ENCODE measurements at regions not wholly inside any gene's neighbourhood (a gene's known extent, or its start where the extent isn't known, plus 50 kb on each side); places are given as distances from the start of the nearest gene placed in this dataset.
A peak's percentile ranks its signal among the peaks of the same experiment; 100 is the strongest.

DNA sequence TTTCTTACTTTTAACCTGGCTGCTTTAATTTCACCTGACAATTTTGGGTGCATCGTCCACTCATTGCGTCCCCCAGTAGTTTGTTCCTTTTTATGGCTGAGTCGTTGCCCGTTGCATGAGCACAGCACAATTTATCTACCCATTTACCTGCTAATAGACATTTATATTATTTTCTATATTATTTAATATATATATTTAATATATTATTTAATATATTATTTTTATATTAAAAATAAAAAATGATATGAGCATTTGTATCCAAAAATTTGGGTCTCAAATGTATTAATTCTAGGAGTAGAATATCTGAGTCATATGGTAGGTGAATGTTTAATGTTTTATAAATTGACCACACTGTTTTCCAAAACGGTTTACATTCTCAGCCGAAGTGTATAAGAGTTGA, 300.2 kb downstream of the THBS2 start:
- DNase-seq (ENCODE audit: low spot score in 2 of 2) = peak in 1 of 2 donors; percentile 49
- 93% methylated on average over 6 of the region's 6 CpGs for WGBS, 2 donors
- intact Hi-C loops (cut with DNase I; ENCODE audit: low total_unique reads) = no loop called here
- TF ChIP-seq POLR2A (IDR thresholded peaks at IDR 0.05) = no peak
- no peak overlapping the region for H3K4me3 ChIP-seq (ENCODE audit: low read depth, poor library complexity, severe bottlenecking)

DNA sequence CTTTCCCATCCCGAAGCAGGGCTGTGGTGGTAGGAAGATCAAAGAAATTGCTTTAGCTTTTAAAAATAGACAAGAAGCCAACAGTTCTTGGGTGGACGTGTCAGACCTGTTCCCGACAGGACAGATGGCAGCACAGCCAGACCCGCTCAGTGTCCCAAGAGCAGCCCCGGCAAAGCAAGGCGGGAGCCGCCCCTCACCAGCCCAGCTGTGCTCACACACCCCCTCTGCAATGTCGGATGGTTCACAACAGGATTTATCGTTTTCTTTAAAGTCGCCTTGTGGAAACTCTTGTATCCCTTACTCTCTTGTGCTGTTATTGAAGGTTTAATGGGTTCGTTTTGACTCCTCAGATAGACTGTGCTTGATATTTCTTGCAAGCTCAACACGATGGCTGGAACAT, 302.4 kb downstream of the THBS2 start:
- H3K4me3 ChIP-seq (ENCODE audit: low read depth, poor library complexity, severe bottlenecking) = no peak overlapping the region
- intact Hi-C loops (cut with DNase I; ENCODE audit: low total_unique reads) = no loop called here
- 59 to 66% methylated on average over 12 of the region's 12 CpGs for WGBS, 2 donors
- peak in 1 of 2 donors; percentile 76 for DNase-seq (ENCODE audit: low spot score in 2 of 2)
- TF ChIP-seq, protein P1, sequence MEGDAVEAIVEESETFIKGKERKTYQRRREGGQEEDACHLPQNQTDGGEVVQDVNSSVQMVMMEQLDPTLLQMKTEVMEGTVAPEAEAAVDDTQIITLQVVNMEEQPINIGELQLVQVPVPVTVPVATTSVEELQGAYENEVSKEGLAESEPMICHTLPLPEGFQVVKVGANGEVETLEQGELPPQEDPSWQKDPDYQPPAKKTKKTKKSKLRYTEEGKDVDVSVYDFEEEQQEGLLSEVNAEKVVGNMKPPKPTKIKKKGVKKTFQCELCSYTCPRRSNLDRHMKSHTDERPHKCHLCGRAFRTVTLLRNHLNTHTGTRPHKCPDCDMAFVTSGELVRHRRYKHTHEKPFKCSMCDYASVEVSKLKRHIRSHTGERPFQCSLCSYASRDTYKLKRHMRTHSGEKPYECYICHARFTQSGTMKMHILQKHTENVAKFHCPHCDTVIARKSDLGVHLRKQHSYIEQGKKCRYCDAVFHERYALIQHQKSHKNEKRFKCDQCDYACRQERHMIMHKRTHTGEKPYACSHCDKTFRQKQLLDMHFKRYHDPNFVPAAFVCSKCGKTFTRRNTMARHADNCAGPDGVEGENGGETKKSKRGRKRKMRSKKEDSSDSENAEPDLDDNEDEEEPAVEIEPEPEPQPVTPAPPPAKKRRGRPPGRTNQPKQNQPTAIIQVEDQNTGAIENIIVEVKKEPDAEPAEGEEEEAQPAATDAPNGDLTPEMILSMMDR (IDR thresholded peaks at IDR 0.05) = no peak
- no peak for TF ChIP-seq POLR2A (IDR thresholded peaks at IDR 0.05)

DNA sequence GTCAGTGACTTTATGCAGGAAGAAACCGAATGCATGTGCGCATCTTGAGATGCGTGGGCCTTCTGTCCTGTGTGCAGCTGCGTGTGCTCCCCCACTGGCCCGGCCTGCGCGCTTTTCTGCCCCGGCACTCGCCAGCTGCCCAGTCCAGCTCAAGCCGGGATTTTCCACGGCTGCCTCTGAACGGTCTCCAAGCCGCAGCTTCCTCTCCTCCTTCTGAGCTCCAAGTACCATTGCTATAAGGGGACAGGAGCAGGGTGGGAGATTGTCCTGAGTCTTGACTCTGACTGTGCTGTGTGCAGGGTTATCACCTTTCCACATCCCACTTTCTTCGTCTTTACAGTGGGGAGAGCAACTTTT, 302.8 kb downstream of the THBS2 start:
- 81 to 85% methylated on average over 11 to 14 of the region's 14 CpGs for WGBS, 2 donors

DNA sequence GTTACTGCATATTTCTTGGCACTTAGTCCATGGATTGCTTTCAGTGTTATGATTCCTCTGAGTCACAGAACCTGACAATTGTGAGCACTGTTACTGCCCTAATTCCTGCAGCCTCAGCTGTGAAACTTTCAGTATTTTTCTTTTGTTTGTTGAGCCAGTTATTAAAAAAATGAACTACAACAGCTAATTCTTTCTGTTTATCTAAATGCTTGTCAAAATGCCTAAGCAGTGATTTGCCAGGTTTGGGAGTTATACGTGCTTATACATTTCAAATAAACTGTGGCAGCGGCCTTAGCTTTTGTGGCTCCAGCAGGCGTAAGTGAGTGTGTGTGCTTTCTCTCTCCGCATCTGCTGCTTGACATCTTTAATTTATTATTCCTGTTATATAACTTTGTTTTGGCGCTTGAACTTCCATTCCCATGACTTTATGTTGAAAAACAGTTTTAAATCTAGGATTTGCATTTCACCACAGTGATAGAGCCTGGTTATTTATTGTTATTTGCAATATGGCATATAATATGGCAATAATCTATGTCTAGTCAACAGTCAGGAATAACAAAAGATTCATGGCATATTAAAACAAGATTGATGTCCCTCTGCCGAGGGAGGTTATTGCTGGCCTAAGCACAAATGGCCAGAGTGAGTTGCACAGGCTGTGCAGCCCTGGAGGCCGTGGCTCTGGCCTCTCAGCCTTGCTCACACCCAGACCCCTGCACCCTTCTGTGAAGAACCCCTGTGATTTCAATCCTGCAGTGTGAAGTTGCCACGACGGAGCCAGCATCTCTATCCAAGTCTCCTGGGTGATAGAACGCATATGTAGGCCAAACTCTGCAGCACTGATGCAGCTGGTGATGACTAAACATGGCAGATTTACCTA, 303.4 kb downstream of the THBS2 start:
- TF ChIP-seq, protein P1 (IDR thresholded peaks at IDR 0.05) = no peak
- no peak for TF ChIP-seq POLR2A (IDR thresholded peaks at IDR 0.05)
- peak in 1 of 2 donors; percentile 76 for DNase-seq (ENCODE audit: low spot score in 2 of 2)
- intact Hi-C loops (cut with DNase I; ENCODE audit: low total_unique reads) = no loop called here
- H3K4me3 ChIP-seq (ENCODE audit: low read depth, poor library complexity, severe bottlenecking) = no peak overlapping the region
- WGBS, 2 donors = 36 to 46% methylated on average over 9 to 10 of the region's 10 CpGs

More for the DNA sequence above, 302.8 kb downstream of the THBS2 start:
- H3K4me3 ChIP-seq (ENCODE audit: low read depth, poor library complexity, severe bottlenecking) = no peak overlapping the region
- no peak for TF ChIP-seq POLR2A (IDR thresholded peaks at IDR 0.05)
- TF ChIP-seq, protein P1 (IDR thresholded peaks at IDR 0.05) = no peak
- DNase-seq (ENCODE audit: low spot score in 2 of 2) = no peak
- intact Hi-C loops (cut with DNase I; ENCODE audit: low total_unique reads) = no loop called here

DNA sequence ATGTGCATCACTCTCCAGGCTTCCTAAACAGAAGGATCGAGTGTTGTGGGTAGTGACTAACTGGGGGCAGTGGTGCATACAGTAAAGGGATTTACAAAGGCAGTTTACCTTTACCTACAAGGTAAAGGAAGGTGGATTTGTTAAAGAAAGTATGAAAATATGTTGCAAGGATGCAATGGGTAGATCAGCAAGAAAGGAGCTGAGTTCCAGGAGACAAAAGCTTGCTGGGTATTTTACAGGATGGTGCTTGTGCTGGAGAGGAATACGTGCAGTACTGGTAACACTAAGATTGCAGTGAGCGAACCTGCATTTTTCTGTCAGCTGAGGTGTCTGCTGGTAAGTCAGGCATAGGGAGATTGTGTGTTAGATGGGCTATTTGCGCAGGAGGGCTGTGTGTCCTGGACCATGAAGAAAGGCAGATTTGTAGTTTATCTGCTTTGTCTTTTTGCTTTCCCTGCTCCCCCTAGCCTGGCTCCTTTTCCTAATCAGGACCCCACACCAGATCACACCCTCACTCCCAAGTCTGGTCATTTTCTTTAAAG, 304.6 kb downstream of the THBS2 start:
- TF ChIP-seq, protein P1 (IDR thresholded peaks at IDR 0.05) = no peak
- 95 to 97% methylated on average over 4 of the region's 4 CpGs for WGBS, 2 donors
- intact Hi-C loops (cut with DNase I; ENCODE audit: low total_unique reads) = no loop called here
- peak in 1 of 2 donors; percentile 3 for DNase-seq (ENCODE audit: low spot score in 2 of 2)
- H3K4me3 ChIP-seq (ENCODE audit: low read depth, poor library complexity, severe bottlenecking) = no peak overlapping the region

DNA sequence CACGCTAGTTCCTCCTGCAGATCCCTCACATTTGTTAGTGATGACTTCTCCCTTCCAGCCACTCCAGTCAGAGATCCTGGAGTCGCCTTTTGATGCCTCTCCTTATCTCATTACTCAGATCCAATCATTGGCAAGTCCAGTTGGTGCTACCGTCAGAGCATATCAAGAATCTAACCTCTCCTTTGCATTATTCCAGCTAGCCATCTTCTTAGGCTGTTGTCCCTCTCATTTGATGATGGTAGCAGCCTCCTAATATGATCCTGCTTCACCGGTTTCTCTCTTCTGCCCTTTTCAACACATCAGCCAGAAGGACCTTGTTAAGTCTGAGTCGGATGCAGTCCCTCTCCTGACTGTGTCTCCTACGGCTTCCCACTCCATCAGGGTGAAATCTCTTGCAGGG, 305.6 kb downstream of the THBS2 start:
- 70 to 79% methylated on average over 6 of the region's 6 CpGs for WGBS, 2 donors
- H3K4me3 ChIP-seq (ENCODE audit: low read depth, poor library complexity, severe bottlenecking) = no peak overlapping the region
- no peak for TF ChIP-seq POLR2A (IDR thresholded peaks at IDR 0.05)
- TF ChIP-seq, protein P1 (IDR thresholded peaks at IDR 0.05) = no peak
- intact Hi-C loops (cut with DNase I; ENCODE audit: low total_unique reads) = no loop called here
- peak in 1 of 2 donors; percentile 9 for DNase-seq (ENCODE audit: low spot score in 2 of 2)
